LNCaP clone FGC (cell line): ENCODE measurements at regions not wholly inside any gene's neighbourhood (a gene's known extent, or its start where the extent isn't known, plus 50 kb on each side); places are given as distances from the start of the nearest gene placed in this dataset.

Experiments
- DNase-seq: peaks from one replicate; pipeline ENCODE4 v3.0.0-alpha.2; 2011; ENCODE audit warnings: low read depth
- H3K4me3 ChIP-seq: 2 replicates; pipeline ENCODE4 v1.5.1; 2011; ENCODE audit warnings: mild to moderate bottlenecking, low read depth, low read length, control low read depth
- TF ChIP-seq, protein P1 (sequence below): IDR thresholded peaks from 2 replicates; pipeline ENCODE4 v1.5.1; 2012; ENCODE audit warnings: mild to moderate bottlenecking; ENCODE audit not compliant: control insufficient read depth, insufficient read depth; ENCODE audit errors: extremely low read depth

- TF ChIP-seq, protein P1, sequence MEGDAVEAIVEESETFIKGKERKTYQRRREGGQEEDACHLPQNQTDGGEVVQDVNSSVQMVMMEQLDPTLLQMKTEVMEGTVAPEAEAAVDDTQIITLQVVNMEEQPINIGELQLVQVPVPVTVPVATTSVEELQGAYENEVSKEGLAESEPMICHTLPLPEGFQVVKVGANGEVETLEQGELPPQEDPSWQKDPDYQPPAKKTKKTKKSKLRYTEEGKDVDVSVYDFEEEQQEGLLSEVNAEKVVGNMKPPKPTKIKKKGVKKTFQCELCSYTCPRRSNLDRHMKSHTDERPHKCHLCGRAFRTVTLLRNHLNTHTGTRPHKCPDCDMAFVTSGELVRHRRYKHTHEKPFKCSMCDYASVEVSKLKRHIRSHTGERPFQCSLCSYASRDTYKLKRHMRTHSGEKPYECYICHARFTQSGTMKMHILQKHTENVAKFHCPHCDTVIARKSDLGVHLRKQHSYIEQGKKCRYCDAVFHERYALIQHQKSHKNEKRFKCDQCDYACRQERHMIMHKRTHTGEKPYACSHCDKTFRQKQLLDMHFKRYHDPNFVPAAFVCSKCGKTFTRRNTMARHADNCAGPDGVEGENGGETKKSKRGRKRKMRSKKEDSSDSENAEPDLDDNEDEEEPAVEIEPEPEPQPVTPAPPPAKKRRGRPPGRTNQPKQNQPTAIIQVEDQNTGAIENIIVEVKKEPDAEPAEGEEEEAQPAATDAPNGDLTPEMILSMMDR: no peak
- H3K4me3 ChIP-seq: no peak overlapping the region
- no peak for DNase-seq
Measured at GRCh38 chr7:113374955-113375354, 256.6 kb upstream of the SMIM30 start.

DNA sequence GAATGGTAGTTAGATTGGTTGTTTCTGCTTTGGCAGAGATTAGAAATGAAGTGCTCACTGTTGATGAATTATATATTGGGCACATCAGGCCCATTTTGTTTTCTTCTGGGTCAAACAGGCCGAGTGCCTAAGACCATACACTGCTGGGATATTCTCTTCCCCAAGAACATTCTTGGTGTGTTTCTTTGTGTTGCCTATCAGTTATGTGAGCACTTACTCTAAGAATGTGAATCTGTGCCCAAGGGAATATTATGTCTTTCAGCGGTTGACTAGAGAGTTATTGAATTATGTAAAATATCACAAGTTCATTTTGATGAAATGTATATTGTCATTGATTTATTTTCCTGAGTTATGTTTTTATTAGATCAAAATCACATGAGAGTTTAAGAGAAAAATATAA is 255.5 kb upstream of the SMIM30 start:
- TF ChIP-seq, protein P1: no peak
- no peak overlapping the region for H3K4me3 ChIP-seq
- no peak for DNase-seq

GRCh38 chr7:113371416-113372043 is 253.2 kb upstream of the SMIM30 start:
- no peak overlapping the region for H3K4me3 ChIP-seq
- no peak for DNase-seq
- TF ChIP-seq, protein P1: no peak

DNA sequence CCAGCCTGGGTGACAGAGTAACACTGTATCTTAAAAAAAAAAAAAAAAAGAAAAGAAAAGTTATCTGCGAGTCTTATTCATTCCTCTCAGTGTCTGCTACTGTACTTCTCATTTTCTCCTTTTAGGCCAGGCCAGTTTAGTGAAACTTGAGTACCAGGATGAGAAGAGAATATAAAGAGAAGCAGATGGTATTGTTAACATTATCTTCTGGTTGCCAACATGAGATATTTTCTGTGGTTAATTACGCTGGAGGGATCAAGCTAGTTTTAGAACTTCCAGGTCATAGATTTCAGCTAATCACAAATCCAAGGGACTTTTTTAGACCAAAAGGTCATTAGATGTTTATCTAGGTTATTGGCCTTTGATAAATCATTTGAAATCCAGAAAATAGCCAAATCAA is 252.6 kb upstream of the SMIM30 start:
- H3K4me3 ChIP-seq: no peak overlapping the region
- no peak for DNase-seq
- TF ChIP-seq, protein P1: no peak

GRCh38 chr7:113368256-113368655 is 249.9 kb upstream of the SMIM30 start:
- no peak overlapping the region for H3K4me3 ChIP-seq
- no peak for DNase-seq
- TF ChIP-seq, protein P1: no peak

DNA sequence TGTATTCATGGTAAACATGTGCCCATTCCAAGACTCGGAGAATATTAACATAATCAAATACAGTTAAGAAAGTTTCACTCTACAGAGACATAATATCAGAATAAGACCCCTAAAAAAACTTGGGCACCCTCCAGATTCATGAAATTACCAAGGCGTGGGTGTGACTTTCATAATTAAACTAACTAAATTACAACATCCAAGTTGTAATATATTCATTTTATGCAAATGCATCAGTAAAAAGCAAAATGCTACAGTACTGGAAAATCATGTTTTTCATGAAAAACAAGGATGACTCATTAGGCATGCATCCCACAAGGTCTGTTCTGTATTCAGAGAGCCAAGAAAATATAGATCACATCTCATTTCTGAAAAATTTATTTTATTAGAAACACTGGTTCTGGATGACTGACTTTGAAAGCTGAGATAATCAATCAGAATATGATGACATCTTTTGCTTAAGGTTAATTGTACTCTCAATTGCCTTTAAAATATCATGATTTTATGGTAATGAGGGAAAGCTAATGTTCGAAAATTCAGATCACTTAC is 248.8 kb upstream of the SMIM30 start:
- H3K4me3 ChIP-seq: no peak overlapping the region; the same call in 1 of the 2 replicates
- TF ChIP-seq, protein P1: no peak
- no peak for DNase-seq

DNA sequence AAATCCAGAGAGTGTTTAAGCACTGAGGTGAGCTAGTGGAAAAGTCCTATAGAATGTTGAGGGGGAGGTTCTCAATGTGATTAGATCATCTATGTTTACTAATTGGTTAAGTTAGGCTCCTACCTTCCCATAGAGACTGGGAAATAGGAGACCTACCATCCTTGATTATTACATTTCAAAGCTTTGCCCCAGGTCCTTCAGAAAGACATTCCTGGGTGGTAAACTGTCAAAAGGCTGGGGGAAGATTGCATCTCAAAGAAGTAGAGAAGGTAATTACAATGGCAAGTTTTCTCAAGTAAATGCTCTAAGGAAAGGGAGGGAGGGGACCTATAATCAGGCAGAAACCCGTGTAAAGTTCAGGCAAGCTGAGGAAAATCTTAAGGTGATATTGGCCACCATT is 247.8 kb upstream of the SMIM30 start:
- TF ChIP-seq, protein P1: no peak
- no peak for DNase-seq
- H3K4me3 ChIP-seq: no peak overlapping the region
